ENCODE measurements at regions not wholly inside any gene's neighbourhood (a gene's known extent, or its start where the extent isn't known, plus 50 kb on each side); places are given as distances from the start of the nearest gene placed in this dataset.

GRCh38 chr5:89908876-89909275, 500.7 kb downstream of the CETN3 start:
- H3K4me3 ChIP-seq (ENCODE audit: insufficient read depth, low read depth, low read length), result no peak overlapping the region
- no peak overlapping the region for H2BK20ac ChIP-seq (ENCODE audit: low read depth, low read length)
- H3K27me3 ChIP-seq (ENCODE audit: control insufficient read depth, insufficient read depth, low read length), result no peaks in the 10 kb centered on the region
- no TSS peak for BruUV-seq (replicated peaks)
- TF ChIP-seq MXI1 (IDR thresholded peaks at IDR 0.05; ENCODE audit: borderline replicate concordance, low read depth, low read length) (no peak), BHLHE40 (IDR thresholded peaks at IDR 0.05; ENCODE audit: low read depth, low read length) (no peak), SMC3 (IDR thresholded peaks at IDR 0.05; ENCODE audit: low read depth, low read length) (no peak), RAD21 (IDR thresholded peaks at IDR 0.05; ENCODE audit: low read length) (no peak), ELK1 (IDR thresholded peaks at IDR 0.05; ENCODE audit: borderline replicate concordance, low read depth, low read length) (no peak), FOS (IDR thresholded peaks at IDR 0.05; ENCODE audit: low read depth, low read length) (no peak), MAZ (IDR thresholded peaks at IDR 0.05; ENCODE audit: borderline replicate concordance, low read depth, low read length) (no peak), RCOR1 (IDR thresholded peaks at IDR 0.05; ENCODE audit: insufficient replicate concordance, low read length) (no peak), CTCF (conservative IDR thresholded peaks at IDR 0.05; ENCODE audit: low read depth, low read length) (no peak), USF2 (IDR thresholded peaks at IDR 0.05; ENCODE audit: low read depth, low read length) (no peak), CEBPB (IDR thresholded peaks at IDR 0.05; ENCODE audit: low read depth, low read length) (no peak), CHD1 (IDR thresholded peaks at IDR 0.05; ENCODE audit: low read depth, low read length) (no peak), POLR2A (IDR thresholded peaks at IDR 0.05; ENCODE audit: low read depth, low read length) (no peak), RFX5 (IDR thresholded peaks at IDR 0.05; ENCODE audit: low read depth, low read length) (no peak), NFE2L2 (IDR thresholded peaks at IDR 0.05; ENCODE audit: low read depth, low read length) (no peak), MAFK (IDR thresholded peaks at IDR 0.05; ENCODE audit: low read depth, low read length) (no peak)
- no peaks in the 10 kb centered on the region for H3K4me1 ChIP-seq (ENCODE audit: control insufficient read depth, insufficient read depth, low read length)
- H4K20me1 ChIP-seq (ENCODE audit: insufficient read depth, low read length), result no peaks in the 10 kb centered on the region
- ATAC-seq (ENCODE audit: low read depth) (no peak), DNase-seq (no peak)
- H4K91ac ChIP-seq (ENCODE audit: insufficient read depth, low read depth, low read length), result no peak overlapping the region
- no peak overlapping the region for H4K5ac ChIP-seq (ENCODE audit: low read depth, low read length)
- dilution Hi-C loops (cut with HindIII; ENCODE audit: low sequenced_read_pairs, unreplicated experiment) (no loop called here), in situ Hi-C loops (cut with MboI; ENCODE audit: low sequenced_read_pairs) (no loop called here), intact Hi-C loops (cut with micrococcal nuclease) (no loop called here)
- no peak overlapping the region for H3K56ac ChIP-seq (ENCODE audit: extremely low read depth, insufficient read depth, low read length)
- H3K18ac ChIP-seq (ENCODE audit: low read depth, low read length), result no peak overlapping the region
- no peak overlapping the region for H3K14ac ChIP-seq (replicated peaks; ENCODE audit: low read depth, low read length)
- H3K36me3 ChIP-seq (ENCODE audit: control insufficient read depth, insufficient read depth, low read length), result no peaks in the 10 kb centered on the region
- no peak overlapping the region for H2AK5ac ChIP-seq (ENCODE audit: low read depth, low read length)
- H3K27ac ChIP-seq (ENCODE audit: insufficient read depth, low read length), result no peak overlapping the region
- no peak overlapping the region for H2BK120ac ChIP-seq (ENCODE audit: low read depth, low read length)
- no peak overlapping the region for H2BK5ac ChIP-seq (ENCODE audit: low read depth, low read length, poor library complexity, severe bottlenecking)
- no peak overlapping the region for H2AFZ ChIP-seq (replicated peaks; ENCODE audit: low read length, poor library complexity)
- no peaks in the 10 kb centered on the region for H3K9me3 ChIP-seq (ENCODE audit: control insufficient read depth, insufficient read depth, low read length)
- no peak overlapping the region for H3K4ac ChIP-seq (ENCODE audit: low read depth, low read length)
- H2BK15ac ChIP-seq (ENCODE audit: low read depth, low read length), result no peak overlapping the region
- no peak overlapping the region for H3K4me2 ChIP-seq (ENCODE audit: low read depth, low read length)
- H2AK9ac ChIP-seq (replicated peaks; ENCODE audit: low read depth, low read length, poor library complexity), result no peak overlapping the region
- H3K23ac ChIP-seq (ENCODE audit: low read depth, low read length), result no peak overlapping the region
- H3K9ac ChIP-seq (ENCODE audit: low read depth, low read length), result no peak overlapping the region
- no peaks in the 10 kb centered on the region for H3K9me1 ChIP-seq (ENCODE audit: insufficient read depth, low read length)
- H3K79me1 ChIP-seq (ENCODE audit: low read depth in 1 of 2, low read length in 2 of 2), result no peaks in the 10 kb centered on the region
- POLR2A ChIA-PET (ENCODE audit: unreplicated experiment), result no interaction called here
- no peak overlapping the region for H4K8ac ChIP-seq (ENCODE audit: low read depth in 2 of 2, low read length in 2 of 2)
- CTCF ChIA-PET, result no interaction called here
